GM19043 (cell line): ENCODE measurements at regions not wholly inside any gene's neighbourhood (a gene's known extent, or its start where the extent isn't known, plus 50 kb on each side); places are given as distances from the start of the nearest gene placed in this dataset.

Experiments used
- ATAC-seq: cut with Tn5 transposase; IDR thresholded peaks from one replicate; pipeline ENCODE4 v1.9.1; 2021; ENCODE audit warnings: low read depth; ENCODE audit not compliant: unreplicated experiment

DNA sequence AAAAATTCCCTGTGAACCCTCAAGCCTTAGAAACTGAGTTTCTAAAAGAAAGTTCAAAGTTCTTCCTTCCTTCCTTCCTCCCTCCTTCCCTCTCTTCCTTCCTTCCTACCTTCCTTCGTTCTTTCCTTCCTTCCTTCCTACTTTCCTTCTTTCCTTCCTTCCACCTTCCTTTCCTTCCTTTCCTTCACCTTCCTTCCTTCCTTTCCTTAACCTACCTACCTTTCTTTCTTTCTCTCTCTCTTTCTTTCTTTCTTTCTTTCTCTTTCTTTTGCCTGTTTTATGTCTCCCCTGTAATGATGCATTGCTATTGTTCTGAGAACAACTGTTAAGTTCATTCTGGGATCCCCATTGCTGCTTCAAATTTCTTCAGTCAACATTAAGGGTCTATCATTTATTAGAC lies 551.1 kb downstream of the TFEC start:
- ATAC-seq: no peak

DNA sequence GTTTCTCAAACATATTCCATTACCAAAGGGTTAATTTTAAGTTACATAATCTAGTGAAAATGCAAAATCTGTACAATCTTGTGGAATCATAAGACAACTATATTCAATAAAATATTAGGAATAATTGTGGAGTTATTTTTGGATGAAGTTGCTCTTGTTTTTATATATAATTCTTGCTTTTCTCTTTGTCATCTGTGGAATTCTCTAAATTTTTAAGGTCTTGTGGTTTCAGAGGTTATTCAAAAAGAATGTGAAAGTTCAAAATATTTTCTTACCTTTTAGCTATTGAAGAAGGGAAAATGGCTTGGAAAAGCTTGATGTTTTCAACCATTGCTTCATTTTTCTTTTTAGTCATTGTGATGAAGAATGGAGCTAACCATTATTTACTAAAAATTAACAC lies 552.1 kb downstream of the TFEC start:
- no peak for ATAC-seq

GRCh38 chr7:115477193-115477651 lies 553.3 kb downstream of the TFEC start:
- ATAC-seq: no peak

DNA sequence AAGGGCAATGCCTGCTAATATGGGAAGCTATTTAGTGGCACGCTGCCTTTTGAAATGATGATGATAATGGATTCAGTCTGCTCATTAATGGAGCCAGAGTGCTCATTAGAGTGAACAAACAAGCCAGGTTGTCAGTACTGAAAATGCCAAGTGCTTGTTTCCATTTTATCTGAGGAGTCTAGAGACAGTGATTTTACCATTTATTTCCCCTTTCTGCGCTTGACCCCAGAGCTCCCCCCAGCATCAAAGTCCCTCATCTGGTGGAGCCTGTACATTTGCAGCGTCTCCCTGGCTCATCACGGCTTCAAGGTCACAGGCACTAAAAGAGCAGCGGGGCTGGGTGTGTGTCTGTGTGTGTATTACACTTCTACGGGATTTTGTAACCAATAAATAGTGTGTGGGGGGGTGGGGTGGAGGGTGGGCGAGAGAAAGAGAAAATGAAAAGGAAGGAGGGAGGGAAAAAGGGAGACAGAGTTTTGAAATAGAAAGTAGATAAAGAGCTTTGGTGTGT lies 553.8 kb downstream of the TFEC start:
- no peak for ATAC-seq

- no peak for ATAC-seq
These were observed 554.0 kb downstream of the MDFIC start for GRCh38 chr7:115475761-115476385.

- no peak for ATAC-seq
These were observed 553.3 kb downstream of the MDFIC start for GRCh38 chr7:115475206-115475605.

DNA sequence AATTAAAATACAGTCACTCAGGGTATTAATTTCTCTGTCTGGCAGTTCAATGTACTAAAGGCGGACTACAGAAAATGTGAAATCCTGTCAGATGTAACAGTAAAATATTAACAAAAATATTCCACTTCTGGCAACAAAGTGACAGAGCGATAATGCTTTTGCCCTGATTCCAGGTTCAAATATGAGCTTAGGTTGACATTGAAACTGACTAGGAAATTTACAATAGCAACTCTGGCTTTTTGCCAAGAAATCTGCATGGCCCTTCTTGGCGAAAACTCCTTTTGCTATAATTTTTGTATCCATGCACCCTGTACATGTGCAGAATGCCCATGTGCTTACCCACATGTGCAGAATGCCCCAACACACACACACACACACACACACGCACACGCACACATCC lies 552.2 kb downstream of the MDFIC start:
- no peak for ATAC-seq

- ATAC-seq: no peak
These were observed 550.0 kb downstream of the MDFIC start for GRCh38 chr7:115471891-115472290.

DNA sequence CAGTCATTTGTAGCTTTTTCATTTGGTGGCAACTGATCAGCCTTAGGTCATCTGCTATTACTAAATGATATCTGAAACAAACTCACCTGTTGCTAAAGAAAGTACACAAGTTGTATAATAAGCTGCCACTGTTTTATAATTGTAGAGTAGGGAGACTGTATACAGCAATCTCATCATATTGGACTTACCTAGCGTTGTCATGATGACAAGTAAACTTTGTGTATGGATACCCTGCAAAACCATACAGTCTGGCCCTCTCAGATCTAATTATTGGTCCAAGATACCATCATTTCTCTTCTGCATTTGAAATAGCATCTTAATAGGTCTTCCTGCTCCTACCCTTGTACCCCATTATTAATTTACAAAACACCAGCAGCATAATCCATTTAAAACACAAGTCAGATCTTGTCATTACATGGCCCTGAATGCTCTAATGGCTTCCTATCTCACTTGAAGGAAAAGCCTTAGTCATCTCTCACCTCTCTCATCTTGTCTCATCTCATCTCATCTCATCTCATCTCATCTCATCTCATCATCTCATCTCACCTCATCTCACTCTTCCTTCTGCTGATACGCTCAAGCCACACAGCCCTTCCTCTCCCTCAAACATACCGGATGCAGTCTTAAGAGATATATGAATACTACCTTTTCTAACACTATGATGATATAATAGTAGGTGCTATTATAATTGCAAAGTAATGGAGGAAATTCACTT lies 540.6 kb downstream of the MDFIC start:
- ATAC-seq: no peak

DNA sequence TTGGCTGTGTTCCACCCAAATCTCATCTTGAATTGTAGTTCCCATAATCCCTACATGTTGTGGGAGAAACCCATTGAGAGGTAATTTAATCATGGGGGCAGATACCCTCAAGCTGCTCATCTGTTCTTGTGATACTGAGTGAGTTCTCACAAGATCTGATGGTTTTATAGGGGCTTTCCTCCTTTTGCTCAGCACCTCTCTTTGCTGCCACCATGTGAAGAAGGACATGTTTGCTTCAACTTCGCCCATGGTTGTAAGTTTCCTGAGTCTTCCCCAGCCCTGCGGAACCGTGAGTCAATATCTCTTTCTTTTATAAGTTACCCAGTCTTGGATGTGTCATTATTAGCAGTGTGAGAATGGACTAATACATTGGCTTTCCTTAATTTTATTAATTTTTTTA lies 527.8 kb downstream of the MDFIC start:
- ATAC-seq: no peak

- ATAC-seq: no peak
These were observed 525.6 kb downstream of the MDFIC start for GRCh38 chr7:115447495-115447894.

DNA sequence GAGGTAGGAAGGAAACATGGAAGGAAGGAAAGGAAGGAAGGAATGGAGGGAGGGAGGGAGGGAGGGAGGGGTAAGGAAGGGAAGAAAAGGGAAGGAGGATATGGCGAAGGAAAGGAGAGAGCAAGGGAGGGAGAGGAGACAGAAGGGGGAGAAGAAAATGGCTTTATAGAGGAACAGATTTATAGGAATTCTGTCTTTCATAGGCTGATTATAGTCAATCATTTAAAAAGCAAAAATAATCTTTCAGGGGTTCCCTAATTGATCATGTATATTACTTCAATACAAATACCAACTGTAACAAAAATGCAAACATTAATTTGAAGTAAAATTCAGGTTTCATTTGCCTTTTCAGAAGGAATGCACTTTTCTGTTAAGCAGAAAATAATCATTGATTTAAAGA lies 519.1 kb downstream of the MDFIC start:
- no peak for ATAC-seq

DNA sequence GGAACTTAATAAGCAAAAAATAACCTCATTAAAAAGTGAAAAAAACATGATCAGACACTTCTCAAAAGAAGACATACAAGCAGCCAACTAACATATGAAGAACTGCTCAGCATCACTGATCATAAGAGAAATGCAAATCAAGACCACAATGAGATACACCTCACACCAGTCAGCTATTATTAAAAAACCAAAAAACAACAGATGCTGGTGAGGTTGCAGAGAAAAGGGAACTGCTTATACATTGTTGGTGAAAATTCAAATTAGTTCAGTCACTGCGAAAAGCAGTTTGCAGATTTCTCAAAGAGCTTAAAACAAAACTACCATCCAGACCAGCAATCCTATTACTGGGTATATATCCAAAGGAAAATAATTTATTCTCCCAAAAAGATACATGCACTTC lies 513.3 kb downstream of the MDFIC start:
- peak; percentile 86 for ATAC-seq

DNA sequence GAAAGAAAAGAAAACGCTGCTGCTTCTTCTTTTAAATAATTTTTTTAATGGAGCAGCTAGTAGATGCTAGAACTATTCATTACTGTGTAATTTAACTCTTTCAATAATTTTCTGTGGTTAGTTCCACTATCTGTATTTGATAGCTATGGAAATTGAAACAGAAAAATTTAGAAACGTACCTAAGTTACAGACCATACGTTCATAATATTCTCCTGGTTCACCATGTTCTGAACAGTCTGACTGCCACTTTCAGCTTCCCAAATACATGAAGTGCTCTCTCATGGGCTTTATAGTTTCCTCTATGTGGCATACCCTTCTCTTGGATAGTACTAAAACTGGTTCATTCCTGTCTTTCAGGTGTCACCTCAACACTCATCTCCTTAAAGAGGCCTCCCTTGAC lies 508.0 kb downstream of the MDFIC start:
- ATAC-seq: no peak

DNA sequence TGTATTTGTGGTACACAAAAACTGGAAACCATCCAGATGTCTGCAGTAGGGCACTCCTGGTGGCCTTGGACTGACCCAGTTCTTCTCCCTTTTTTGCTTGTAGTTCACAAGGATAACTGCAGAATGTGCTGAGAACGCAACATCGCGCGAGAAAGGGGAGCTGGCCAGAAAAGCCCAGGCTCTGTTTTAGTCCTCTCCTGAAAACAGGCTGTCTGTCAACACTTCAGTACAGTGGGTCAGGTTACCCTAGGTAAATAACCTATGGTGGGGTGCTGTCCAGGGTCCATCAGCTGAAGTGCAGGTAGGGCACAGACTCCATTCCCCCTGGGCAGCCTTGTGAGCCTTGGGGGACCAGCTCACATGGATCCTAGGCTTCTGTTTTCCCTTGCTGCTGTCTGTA lies 495.8 kb downstream of the MDFIC start:
- ATAC-seq: no peak

GRCh38 chr7:115410972-115411686 lies 489.2 kb downstream of the MDFIC start:
- peak; percentile 93 for ATAC-seq

- ATAC-seq: no peak
These were observed 488.5 kb downstream of the MDFIC start for GRCh38 chr7:115410434-115410820.

GRCh38 chr7:115409682-115410433 lies 488.0 kb downstream of the MDFIC start:
- no peak for ATAC-seq

GRCh38 chr7:115406219-115406618 lies 484.3 kb downstream of the MDFIC start:
- ATAC-seq: no peak

- no peak for ATAC-seq
These were observed 465.2 kb downstream of the MDFIC start for GRCh38 chr7:115387137-115387536.

DNA sequence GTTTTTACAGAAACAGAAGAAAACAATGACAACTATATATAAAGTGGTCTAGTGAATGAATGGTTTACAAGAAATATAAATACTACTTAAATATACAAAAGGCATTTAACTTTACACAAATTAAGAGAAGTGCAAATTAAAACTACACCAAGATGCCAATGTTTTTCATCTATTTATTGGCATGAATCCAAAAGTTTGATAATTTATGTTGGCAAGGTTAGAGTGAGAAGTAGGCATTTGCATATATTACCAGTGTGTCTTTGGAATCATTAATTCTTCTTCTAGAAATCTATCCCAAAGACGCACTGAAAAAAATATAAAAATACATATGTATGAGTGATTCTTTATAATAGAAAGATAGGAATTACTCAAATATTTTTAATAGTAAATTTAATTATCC lies 457.4 kb downstream of the MDFIC start:
- no peak for ATAC-seq
